WTC11 (cell line): ENCODE measurements at regions not wholly inside any gene's neighbourhood (a gene's known extent, or its start where the extent isn't known, plus 50 kb on each side); places are given as distances from the start of the nearest gene placed in this dataset.

Source experiments
- FOXP1 ChIP-seq: sonication (generic); formaldehyde crosslinking; IDR thresholded peaks from 2 replicates; pipeline ENCODE4 v1.8.0; 2022; ENCODE audit warnings: missing genetic modification reagents, mild to moderate bottlenecking, moderate library complexity, borderline replicate concordance
- JAZF1 ChIP-seq: fragments of 250-450 bp; sonication (Bioruptor Pico); IDR thresholded peaks from 2 replicates; pipeline ENCODE4 v1.9.0; 2021; ENCODE audit warnings: moderate library complexity, mild to moderate bottlenecking, inconsistent platforms
- MXD4 ChIP-seq: fragments of 250-450 bp; sonication (Bioruptor Pico); IDR thresholded peaks from 2 replicates; pipeline ENCODE4 v1.8.0; 2021; ENCODE audit warnings: mild to moderate bottlenecking, moderate library complexity, borderline replicate concordance
- MYBL2 ChIP-seq: sonication (generic); formaldehyde crosslinking; IDR thresholded peaks from 2 replicates; pipeline ENCODE4 v1.8.1; 2023; ENCODE audit warnings: mild to moderate bottlenecking, moderate library complexity, missing genetic modification reagents
- NFYB ChIP-seq: sonication (generic); formaldehyde crosslinking; conservative IDR thresholded peaks from 2 replicates; pipeline ENCODE4 v1.8.0; 2022; ENCODE audit warnings: low read depth, missing genetic modification reagents
- NR2C2 ChIP-seq: sonication (generic); formaldehyde crosslinking; IDR thresholded peaks from 2 replicates; pipeline ENCODE4 v1.8.0; 2022; ENCODE audit warnings: mild to moderate bottlenecking, missing genetic modification reagents
- TCF7 ChIP-seq: sonication (generic); formaldehyde crosslinking; IDR thresholded peaks from 2 replicates; pipeline ENCODE4 v1.8.0; 2022; ENCODE audit warnings: mild to moderate bottlenecking, low read depth, missing genetic modification reagents, moderate library complexity
- ZNF317 ChIP-seq: sonication (generic); formaldehyde crosslinking; IDR thresholded peaks from 2 replicates; pipeline ENCODE4 v1.8.1; 2023; ENCODE audit warnings: low read depth, mild to moderate bottlenecking, moderate library complexity, missing genetic modification reagents, borderline replicate concordance
- ZNF416 ChIP-seq: fragments of 250-450 bp; sonication (Bioruptor Pico); IDR thresholded peaks from 2 replicates; pipeline ENCODE4 v1.9.0; 2021; ENCODE audit warnings: mild to moderate bottlenecking, inconsistent platforms
- TF ChIP-seq, protein P1 (sequence below): fragments of 250-450 bp; sonication (Bioruptor Pico); IDR thresholded peaks from 2 replicates; pipeline ENCODE4 v1.9.0; 2021; ENCODE audit warnings: mild to moderate bottlenecking
- TF ChIP-seq, protein P2 (sequence below): sonication (generic); formaldehyde crosslinking; IDR thresholded peaks from 2 replicates; pipeline ENCODE4 v1.8.0; 2022; ENCODE audit warnings: mild to moderate bottlenecking, missing genetic modification reagents
- TF ChIP-seq, protein P3 (sequence below): fragments of 200-600 bp; IDR thresholded peaks from 2 replicates; pipeline ENCODE4 v1.8.0; 2022; ENCODE audit warnings: antibody characterized with exemption
- TF ChIP-seq, protein P4 (sequence below): sonication (generic); formaldehyde crosslinking; IDR thresholded peaks from 2 replicates; pipeline ENCODE4 v1.8.0; 2022; ENCODE audit warnings: missing genetic modification reagents
- TF ChIP-seq, protein P5 (sequence below): sonication (generic); formaldehyde crosslinking; IDR thresholded peaks from 2 replicates; pipeline ENCODE4 v1.8.1; 2023; ENCODE audit warnings: mild to moderate bottlenecking, missing genetic modification reagents, moderate library complexity

DNA sequence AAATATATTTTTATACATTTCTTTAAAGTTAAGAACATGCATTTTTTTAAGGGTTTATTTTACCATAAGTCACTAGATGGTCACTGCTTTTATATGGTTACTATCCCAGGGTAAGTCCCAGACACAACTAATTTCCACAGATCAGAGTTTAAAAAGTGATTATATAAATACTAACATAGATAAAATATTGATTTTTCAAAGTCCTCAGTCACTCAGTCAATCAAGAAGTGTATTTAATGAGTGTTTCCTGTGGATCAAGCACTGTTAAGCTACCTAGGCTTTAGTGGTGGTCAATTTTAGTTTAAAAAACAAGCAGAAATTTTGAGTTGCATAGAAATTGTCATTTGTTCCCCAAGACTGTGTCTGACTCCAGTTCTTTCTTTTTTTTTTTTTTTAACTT is 399.5 kb upstream of the SYNCRIP start:
- TF ChIP-seq FOXP1 (CRISPR knock-in tag) (no peak), ZNF317 (CRISPR knock-in tag) (no peak), NR2C2 (CRISPR knock-in tag) (no peak), JAZF1 (CRISPR knock-in tag) (no peak), MXD4 (CRISPR knock-in tag) (no peak), MYBL2 (no peak), NFYB (CRISPR knock-in tag) (no peak), ZNF416 (CRISPR knock-in tag) (no peak), TCF7 (no peak)
- TF ChIP-seq, protein P1, sequence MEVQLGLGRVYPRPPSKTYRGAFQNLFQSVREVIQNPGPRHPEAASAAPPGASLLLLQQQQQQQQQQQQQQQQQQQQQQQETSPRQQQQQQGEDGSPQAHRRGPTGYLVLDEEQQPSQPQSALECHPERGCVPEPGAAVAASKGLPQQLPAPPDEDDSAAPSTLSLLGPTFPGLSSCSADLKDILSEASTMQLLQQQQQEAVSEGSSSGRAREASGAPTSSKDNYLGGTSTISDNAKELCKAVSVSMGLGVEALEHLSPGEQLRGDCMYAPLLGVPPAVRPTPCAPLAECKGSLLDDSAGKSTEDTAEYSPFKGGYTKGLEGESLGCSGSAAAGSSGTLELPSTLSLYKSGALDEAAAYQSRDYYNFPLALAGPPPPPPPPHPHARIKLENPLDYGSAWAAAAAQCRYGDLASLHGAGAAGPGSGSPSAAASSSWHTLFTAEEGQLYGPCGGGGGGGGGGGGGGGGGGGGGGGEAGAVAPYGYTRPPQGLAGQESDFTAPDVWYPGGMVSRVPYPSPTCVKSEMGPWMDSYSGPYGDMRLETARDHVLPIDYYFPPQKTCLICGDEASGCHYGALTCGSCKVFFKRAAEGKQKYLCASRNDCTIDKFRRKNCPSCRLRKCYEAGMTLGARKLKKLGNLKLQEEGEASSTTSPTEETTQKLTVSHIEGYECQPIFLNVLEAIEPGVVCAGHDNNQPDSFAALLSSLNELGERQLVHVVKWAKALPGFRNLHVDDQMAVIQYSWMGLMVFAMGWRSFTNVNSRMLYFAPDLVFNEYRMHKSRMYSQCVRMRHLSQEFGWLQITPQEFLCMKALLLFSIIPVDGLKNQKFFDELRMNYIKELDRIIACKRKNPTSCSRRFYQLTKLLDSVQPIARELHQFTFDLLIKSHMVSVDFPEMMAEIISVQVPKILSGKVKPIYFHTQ (CRISPR knock-in tag): no peak
- TF ChIP-seq, protein P2, sequence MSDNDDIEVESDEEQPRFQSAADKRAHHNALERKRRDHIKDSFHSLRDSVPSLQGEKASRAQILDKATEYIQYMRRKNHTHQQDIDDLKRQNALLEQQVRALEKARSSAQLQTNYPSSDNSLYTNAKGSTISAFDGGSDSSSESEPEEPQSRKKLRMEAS (CRISPR knock-in tag): no peak
- TF ChIP-seq, protein P3, sequence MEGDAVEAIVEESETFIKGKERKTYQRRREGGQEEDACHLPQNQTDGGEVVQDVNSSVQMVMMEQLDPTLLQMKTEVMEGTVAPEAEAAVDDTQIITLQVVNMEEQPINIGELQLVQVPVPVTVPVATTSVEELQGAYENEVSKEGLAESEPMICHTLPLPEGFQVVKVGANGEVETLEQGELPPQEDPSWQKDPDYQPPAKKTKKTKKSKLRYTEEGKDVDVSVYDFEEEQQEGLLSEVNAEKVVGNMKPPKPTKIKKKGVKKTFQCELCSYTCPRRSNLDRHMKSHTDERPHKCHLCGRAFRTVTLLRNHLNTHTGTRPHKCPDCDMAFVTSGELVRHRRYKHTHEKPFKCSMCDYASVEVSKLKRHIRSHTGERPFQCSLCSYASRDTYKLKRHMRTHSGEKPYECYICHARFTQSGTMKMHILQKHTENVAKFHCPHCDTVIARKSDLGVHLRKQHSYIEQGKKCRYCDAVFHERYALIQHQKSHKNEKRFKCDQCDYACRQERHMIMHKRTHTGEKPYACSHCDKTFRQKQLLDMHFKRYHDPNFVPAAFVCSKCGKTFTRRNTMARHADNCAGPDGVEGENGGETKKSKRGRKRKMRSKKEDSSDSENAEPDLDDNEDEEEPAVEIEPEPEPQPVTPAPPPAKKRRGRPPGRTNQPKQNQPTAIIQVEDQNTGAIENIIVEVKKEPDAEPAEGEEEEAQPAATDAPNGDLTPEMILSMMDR: no peak
- TF ChIP-seq, protein P4, sequence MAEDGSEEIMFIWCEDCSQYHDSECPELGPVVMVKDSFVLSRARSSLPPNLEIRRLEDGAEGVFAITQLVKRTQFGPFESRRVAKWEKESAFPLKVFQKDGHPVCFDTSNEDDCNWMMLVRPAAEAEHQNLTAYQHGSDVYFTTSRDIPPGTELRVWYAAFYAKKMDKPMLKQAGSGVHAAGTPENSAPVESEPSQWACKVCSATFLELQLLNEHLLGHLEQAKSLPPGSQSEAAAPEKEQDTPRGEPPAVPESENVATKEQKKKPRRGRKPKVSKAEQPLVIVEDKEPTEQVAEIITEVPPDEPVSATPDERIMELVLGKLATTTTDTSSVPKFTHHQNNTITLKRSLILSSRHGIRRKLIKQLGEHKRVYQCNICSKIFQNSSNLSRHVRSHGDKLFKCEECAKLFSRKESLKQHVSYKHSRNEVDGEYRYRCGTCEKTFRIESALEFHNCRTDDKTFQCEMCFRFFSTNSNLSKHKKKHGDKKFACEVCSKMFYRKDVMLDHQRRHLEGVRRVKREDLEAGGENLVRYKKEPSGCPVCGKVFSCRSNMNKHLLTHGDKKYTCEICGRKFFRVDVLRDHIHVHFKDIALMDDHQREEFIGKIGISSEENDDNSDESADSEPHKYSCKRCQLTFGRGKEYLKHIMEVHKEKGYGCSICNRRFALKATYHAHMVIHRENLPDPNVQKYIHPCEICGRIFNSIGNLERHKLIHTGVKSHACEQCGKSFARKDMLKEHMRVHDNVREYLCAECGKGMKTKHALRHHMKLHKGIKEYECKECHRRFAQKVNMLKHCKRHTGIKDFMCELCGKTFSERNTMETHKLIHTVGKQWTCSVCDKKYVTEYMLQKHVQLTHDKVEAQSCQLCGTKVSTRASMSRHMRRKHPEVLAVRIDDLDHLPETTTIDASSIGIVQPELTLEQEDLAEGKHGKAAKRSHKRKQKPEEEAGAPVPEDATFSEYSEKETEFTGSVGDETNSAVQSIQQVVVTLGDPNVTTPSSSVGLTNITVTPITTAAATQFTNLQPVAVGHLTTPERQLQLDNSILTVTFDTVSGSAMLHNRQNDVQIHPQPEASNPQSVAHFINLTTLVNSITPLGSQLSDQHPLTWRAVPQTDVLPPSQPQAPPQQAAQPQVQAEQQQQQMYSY (CRISPR knock-in tag): no peak
- TF ChIP-seq, protein P5, sequence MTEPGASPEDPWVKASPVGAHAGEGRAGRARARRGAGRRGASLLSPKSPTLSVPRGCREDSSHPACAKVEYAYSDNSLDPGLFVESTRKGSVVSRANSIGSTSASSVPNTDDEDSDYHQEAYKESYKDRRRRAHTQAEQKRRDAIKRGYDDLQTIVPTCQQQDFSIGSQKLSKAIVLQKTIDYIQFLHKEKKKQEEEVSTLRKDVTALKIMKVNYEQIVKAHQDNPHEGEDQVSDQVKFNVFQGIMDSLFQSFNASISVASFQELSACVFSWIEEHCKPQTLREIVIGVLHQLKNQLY (CRISPR knock-in tag): no peak
